ENCODE measurements at regions not wholly inside any gene's neighbourhood (a gene's known extent, or its start where the extent isn't known, plus 50 kb on each side); places are given as distances from the start of the nearest gene placed in this dataset.

GRCh38 chr11:42112866-42113265 is 653.4 kb upstream of the LRRC4C start:
- no peak for TF ChIP-seq GLMP (CRISPR knock-in tag; IDR thresholded peaks at IDR 0.05; ENCODE audit: borderline replicate concordance)
- no peak for TF ChIP-seq SOX6 (IDR thresholded peaks at IDR 0.05)
- no peak for TF ChIP-seq SOX6 (CRISPR knock-in tag; IDR thresholded peaks at IDR 0.05)
- TF ChIP-seq PHF21A (CRISPR knock-in tag; IDR thresholded peaks at IDR 0.05): no peak
- TF ChIP-seq TEAD2 (CRISPR knock-in tag; IDR thresholded peaks at IDR 0.05): no peak
- no peak for TF ChIP-seq ZNF34 (CRISPR knock-in tag; IDR thresholded peaks at IDR 0.05; ENCODE audit: borderline replicate concordance)
- Histone ChIP-seq H3K9me3 (ENCODE audit: low read length) (peaks cover 71% of the 10 kb centered on the region), H3K27ac (ENCODE audit: extremely low read length, insufficient read depth, low read length) (no peak overlapping the region), H2AFZ (ENCODE audit: low read length) (no peak overlapping the region), H3K79me2 (ENCODE audit: insufficient read depth, low read length) (no peaks in the 10 kb centered on the region), H3K9ac (ENCODE audit: insufficient read depth, low read depth, low read length) (no peak overlapping the region), H3K4me1 (ENCODE audit: insufficient read depth, low read length) (no peaks in the 10 kb centered on the region), H3K4me3 (replicated peaks in 1 of 3; ENCODE audit: insufficient read depth in 1 of 3, low read depth in 2 of 3, low read length in 3 of 3) (no peak overlapping the region), H3K27me3 (ENCODE audit: control insufficient read depth in 1 of 2, insufficient read depth in 2 of 2, low read length in 2 of 2) (no peaks in the 10 kb centered on the region), H3K4me2 (ENCODE audit: low read depth, low read length) (no peak overlapping the region), H3K36me3 (replicated peaks in 1 of 2; ENCODE audit: control insufficient read depth in 1 of 2, insufficient read depth in 2 of 2, low read length in 2 of 2) (no peaks in the 10 kb centered on the region), H4K20me1 (ENCODE audit: insufficient read depth, low read length) (no peaks in the 10 kb centered on the region)
- DNase-seq (ENCODE audit: low spot score) (no peak), FAIRE-seq (no peak), ATAC-seq (no peak)
- intact Hi-C loops (cut with micrococcal nuclease; ENCODE audit: unreplicated experiment) (no loop called here), in situ Hi-C loops (cut with HindIII; ENCODE audit: extremely low pct_ligation_motif_present, low pct_unique_long_range_greater_than_20kb) (no loop called here)
- 0% methylated on average over 1 of the region's 1 CpG for WGBS (ENCODE audit: low lambda C conversion rate)
- CTCF ChIA-PET (ENCODE audit: low intra/inter-chr PET ratio, low total read pairs): no interaction called here
- BruUV-seq (replicated peaks): no TSS peak
- POLR2A ChIA-PET: no interaction called here

GRCh38 chr11:42114927-42115326 is 655.5 kb upstream of the LRRC4C start:
- intact Hi-C loops (cut with micrococcal nuclease; ENCODE audit: unreplicated experiment) (no loop called here), in situ Hi-C loops (cut with HindIII; ENCODE audit: extremely low pct_ligation_motif_present, low pct_unique_long_range_greater_than_20kb) (no loop called here)
- H3K4me3 ChIP-seq (replicated peaks in 1 of 3; ENCODE audit: insufficient read depth in 1 of 3, low read depth in 2 of 3, low read length in 3 of 3): no peak overlapping the region
- POLR2A ChIA-PET: no interaction called here
- no peak for DNase-seq (ENCODE audit: low spot score)
- BruUV-seq (replicated peaks): no TSS peak
- CTCF ChIA-PET (ENCODE audit: low intra/inter-chr PET ratio, low total read pairs): no interaction called here
- H2AFZ ChIP-seq (ENCODE audit: low read length): no peak overlapping the region
- H4K20me1 ChIP-seq (ENCODE audit: insufficient read depth, low read length): no peaks in the 10 kb centered on the region
- no peaks in the 10 kb centered on the region for H3K4me1 ChIP-seq (ENCODE audit: insufficient read depth, low read length)
- H3K79me2 ChIP-seq (ENCODE audit: insufficient read depth, low read length): no peaks in the 10 kb centered on the region
- H3K27me3 ChIP-seq (ENCODE audit: control insufficient read depth in 1 of 2, insufficient read depth in 2 of 2, low read length in 2 of 2): no peaks in the 10 kb centered on the region
- H3K27ac ChIP-seq (ENCODE audit: extremely low read length, insufficient read depth, low read length): no peak overlapping the region
- H3K9me3 ChIP-seq (ENCODE audit: low read length): peaks cover 80% of the 10 kb centered on the region
- no peak for FAIRE-seq
- ATAC-seq: no peak
- H3K9ac ChIP-seq (ENCODE audit: insufficient read depth, low read depth, low read length): no peak overlapping the region
- 6% methylated on average over 1 of the region's 1 CpG for WGBS (ENCODE audit: low lambda C conversion rate)
- no peak overlapping the region for H3K4me2 ChIP-seq (ENCODE audit: low read depth, low read length)
- no peaks in the 10 kb centered on the region for H3K36me3 ChIP-seq (replicated peaks in 1 of 2; ENCODE audit: control insufficient read depth in 1 of 2, insufficient read depth in 2 of 2, low read length in 2 of 2)
- TF ChIP-seq IRX3 (CRISPR knock-in tag; IDR thresholded peaks at IDR 0.05; ENCODE audit: borderline replicate concordance, low read depth) (no peak), ZNF770 (CRISPR knock-in tag; IDR thresholded peaks at IDR 0.05) (no peak), ZBTB43 (CRISPR knock-in tag; conservative IDR thresholded peaks at IDR 0.05) (no peak), ZFP62 (CRISPR knock-in tag; IDR thresholded peaks at IDR 0.05) (no peak), CHD4 (IDR thresholded peaks at IDR 0.05; ENCODE audit: borderline replicate concordance, low read length) (no peak), ZNF563 (CRISPR knock-in tag; IDR thresholded peaks at IDR 0.05) (no peak), MXD4 (CRISPR knock-in tag; IDR thresholded peaks at IDR 0.05) (no peak), SRY (CRISPR knock-in tag; IDR thresholded peaks at IDR 0.05) (no peak), TARDBP (CRISPR knock-in tag; IDR thresholded peaks at IDR 0.05) (no peak)
